SU-DHL-6 (cell line): ENCODE measurements at regions not wholly inside any gene's neighbourhood (a gene's known extent, or its start where the extent isn't known, plus 50 kb on each side); places are given as distances from the start of the nearest gene placed in this dataset.

Experiments used
- EZH2phosphoT487 ChIP-seq: fragments of 200-600 bp; sonication (generic), shearing (Covaris generic); conservative IDR thresholded peaks from 2 replicates; pipeline ENCODE4 v1.6.1; 2018; ENCODE audit warnings: mild to moderate bottlenecking, antibody characterized with exemption, low read length, moderate library complexity, mixed read lengths
- TF ChIP-seq, protein P1 (sequence below): fragments of 200-600 bp; sonication (generic); IDR thresholded peaks from one replicate; pipeline ENCODE4 v1.5.1; 2017; ENCODE audit warnings: antibody characterized with exemption, mild to moderate bottlenecking, low read length, moderate library complexity; ENCODE audit not compliant: insufficient read depth, poor library complexity, severe bottlenecking

DNA sequence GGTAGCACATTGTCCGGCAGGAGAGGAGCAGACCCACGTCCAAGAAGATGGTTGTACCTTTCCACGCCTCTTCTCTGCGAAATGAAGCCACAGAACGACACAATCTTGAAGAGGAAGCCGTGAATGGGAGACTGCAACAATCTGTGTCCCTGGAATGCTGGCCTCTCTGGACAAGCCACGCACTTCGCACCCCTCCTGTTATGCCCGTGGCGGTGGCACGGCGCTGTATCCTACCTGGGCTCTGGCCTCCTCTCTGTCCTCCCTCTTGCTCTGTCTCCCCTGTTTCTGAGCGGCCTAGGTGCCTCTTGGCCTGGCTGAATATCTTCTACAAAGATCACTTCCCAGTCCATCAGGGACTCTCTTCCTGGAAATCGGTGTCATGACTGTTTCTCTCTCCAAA, 717.8 kb downstream of the KCNJ18 start:
- TF ChIP-seq, protein P1, sequence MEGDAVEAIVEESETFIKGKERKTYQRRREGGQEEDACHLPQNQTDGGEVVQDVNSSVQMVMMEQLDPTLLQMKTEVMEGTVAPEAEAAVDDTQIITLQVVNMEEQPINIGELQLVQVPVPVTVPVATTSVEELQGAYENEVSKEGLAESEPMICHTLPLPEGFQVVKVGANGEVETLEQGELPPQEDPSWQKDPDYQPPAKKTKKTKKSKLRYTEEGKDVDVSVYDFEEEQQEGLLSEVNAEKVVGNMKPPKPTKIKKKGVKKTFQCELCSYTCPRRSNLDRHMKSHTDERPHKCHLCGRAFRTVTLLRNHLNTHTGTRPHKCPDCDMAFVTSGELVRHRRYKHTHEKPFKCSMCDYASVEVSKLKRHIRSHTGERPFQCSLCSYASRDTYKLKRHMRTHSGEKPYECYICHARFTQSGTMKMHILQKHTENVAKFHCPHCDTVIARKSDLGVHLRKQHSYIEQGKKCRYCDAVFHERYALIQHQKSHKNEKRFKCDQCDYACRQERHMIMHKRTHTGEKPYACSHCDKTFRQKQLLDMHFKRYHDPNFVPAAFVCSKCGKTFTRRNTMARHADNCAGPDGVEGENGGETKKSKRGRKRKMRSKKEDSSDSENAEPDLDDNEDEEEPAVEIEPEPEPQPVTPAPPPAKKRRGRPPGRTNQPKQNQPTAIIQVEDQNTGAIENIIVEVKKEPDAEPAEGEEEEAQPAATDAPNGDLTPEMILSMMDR: no peak
- no peak for TF ChIP-seq EZH2phosphoT487
